CD4-positive, alpha-beta T cell treated with Interleukin-1 beta for 1 hour (primary cell): ENCODE measurements at regions not wholly inside any gene's neighbourhood (a gene's known extent, or its start where the extent isn't known, plus 50 kb on each side); places are given as distances from the start of the nearest gene placed in this dataset.

Experiments
- DNase-seq, 2 donors: peaks; one replicate each; pipeline ENCODE4 v3.0.0-alpha.2; 2020 to 2022

DNA sequence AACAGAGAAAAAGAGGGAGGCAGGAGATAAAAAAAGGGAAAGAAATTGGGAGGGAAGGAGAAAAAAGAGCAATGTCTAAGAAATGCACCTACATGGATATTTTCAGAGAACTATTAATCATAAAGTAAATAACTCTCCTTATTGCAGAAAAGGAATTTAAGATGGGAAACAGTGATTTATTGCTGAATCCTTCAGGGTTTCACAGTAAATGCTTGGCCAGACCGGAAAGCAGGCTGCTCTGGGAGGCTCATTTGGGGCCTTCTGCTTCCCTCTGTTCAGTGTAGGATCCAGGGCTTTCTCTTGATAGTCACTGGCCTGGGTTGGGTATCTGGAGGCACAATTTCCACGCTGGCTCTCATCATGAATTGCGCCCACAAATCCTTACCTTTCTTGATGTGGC, 324.3 kb upstream of the SORL1-AS1 start:
- no peak for DNase-seq

DNA sequence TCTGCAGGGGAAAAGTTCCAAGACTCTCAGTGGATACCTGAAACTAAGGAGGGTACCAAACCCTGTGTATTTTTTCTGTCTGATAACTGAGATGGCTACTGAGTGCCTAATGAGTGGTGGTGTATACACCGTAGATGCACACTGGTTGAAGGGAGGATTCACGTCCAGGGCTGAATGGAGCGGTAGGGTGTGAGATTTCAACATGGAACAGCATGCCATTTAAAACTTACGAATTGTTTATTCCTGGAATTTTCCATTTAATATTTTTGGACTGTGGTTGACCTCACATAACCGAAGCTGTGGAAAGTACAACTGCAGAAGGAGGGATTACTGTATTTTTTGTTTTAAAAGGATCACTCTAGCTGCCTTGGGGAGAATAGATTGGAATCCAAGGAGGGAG, 322.5 kb upstream of the SORL1-AS1 start:
- no peak for DNase-seq

DNA sequence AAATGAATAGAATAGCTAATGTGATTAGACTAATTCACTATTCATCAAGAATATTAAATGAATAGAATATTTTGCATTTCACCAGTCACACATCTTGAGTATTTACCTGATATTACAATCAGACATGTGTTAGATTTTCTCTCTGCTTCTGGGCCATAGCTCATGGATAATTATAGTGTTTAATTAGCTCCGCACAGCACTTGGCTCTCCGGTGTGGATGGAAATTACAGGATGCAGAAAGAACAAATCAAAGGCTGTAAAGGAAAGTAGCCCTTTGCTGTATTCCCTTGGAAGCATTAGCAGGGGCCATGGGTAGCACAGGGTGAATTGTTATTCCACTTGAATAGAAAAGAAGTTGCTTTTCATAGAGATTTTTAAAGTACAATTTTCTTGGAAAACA, 320.3 kb upstream of the SORL1-AS1 start:
- DNase-seq = no peak

DNA sequence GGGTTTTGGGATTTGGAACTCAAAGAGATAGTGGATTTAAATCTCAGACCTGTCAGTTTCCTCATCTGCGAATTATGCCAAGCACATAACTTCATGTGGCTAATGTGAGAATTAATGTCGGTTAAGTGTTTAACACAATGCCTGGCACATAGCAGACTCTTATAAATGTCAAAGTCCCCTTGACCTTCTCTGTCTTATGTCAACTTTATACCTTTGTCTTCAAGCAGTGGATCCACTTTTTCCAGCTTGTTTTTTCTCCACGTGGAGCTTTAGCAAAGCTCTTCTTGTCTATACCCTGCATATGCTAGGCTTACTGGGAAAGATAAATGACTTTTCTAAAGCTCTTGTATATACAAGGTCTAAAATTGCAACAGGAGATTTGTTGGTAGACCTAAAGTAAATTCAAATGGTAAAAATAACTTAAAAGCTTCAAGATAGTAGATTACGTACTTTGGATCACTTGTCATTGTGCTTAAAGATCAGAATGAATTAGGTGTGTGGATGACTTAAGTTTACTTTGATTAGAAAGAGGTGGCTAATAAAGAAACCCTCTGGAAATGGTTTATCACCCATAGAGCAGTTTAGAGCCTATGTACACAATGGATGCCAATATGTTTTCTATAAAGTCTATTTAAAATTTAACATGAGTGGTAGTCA, 318.3 kb upstream of the SORL1-AS1 start:
- no peak for DNase-seq

DNA sequence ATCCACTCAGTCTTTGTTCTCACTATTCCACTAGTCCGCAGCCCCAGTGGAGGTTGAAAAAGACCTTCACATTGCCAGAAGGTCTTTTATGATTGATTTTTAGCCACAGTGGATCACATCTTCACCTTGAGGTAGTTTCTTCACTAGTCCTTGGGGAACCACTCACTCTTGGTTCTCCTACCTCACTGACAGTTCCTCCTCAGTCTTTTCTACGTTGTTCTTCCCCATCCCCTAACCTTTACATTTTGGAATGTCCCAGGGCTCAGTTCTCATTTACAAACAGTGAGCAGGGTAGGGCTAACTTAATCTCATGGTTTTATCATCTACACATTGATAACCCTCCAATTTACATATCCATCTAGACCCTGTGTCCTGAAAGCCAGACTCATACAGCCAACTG, 316.4 kb upstream of the SORL1-AS1 start:
- DNase-seq = no peak

DNA sequence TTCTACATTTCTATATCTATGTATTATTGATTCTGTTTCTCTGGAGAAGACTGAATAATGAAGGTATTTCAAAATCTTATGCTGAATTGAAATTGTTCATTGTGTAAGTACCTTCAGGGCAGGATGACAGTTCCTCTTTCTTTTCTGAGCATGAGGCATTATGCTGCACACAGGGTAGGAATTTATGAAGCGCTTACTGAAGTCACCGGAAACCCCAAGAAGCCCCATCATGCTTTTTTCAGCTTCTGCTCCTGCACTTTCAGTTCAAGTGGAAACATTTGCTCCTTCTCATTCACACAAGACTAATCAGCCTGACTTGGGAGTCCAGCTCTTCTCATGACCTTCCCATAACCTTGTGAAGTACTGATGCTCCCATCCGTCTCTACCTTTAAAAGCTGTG, 314.7 kb upstream of the SORL1-AS1 start:
- peak in 1 of 2 donors; percentile 18 for DNase-seq

DNA sequence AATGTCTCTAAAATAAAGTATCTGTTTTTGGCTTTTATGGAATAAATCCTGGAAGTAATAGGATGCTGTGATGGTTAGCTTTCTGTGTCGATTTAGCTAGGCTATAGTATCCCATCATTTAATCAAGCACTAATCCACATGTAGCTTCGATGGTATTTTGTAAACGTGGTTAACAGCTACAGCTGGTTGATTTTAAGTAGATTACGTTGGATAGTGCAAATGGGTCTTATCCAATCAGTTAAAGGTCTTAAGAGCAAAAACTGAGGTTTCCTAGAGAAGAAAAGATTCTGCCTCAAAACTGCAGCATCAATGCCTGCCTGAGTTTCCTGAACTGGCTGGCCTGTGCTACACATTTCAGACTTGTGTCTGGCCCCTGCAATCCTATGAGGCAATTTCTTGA, 314.2 kb upstream of the SORL1-AS1 start:
- no peak for DNase-seq

DNA sequence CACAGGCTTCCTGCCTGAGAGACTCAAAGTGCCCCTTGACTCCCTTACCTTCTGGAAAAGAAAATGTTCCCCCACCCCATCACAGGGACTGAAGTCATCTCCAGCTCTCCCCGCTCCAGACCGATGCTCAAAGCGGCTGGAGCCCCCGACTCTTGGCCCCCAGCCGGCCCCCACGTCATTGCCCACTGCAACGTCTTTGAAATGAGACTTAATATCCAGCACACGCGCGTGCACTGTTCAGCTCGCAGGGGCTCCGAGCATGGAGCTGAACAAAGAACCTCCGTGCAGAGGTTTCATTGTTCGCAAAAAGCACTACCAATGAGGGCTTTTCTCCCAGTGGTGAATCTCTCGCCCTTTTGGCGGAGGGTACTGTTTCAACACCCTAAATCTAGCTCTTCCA, 313.4 kb upstream of the SORL1-AS1 start:
- DNase-seq = no peak

DNA sequence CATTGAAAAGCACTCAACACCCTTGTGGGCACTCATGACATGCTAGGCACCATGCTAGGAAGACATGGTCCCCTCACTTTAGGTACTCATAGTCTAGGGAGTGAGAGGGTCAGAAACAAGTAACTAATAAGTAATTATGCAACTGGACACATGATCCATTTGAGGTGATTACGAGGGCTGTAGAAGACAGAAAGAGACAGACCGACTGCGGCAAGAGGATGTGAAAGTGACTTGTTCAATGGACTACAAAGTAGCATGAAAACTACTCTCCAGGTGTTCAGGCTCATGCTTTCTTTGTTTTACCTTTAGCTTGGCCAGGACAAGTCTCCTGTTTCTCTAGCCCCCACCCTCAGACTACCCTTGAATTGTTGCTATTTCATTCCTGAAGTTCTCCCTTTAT, 310.8 kb upstream of the SORL1-AS1 start:
- no peak for DNase-seq

DNA sequence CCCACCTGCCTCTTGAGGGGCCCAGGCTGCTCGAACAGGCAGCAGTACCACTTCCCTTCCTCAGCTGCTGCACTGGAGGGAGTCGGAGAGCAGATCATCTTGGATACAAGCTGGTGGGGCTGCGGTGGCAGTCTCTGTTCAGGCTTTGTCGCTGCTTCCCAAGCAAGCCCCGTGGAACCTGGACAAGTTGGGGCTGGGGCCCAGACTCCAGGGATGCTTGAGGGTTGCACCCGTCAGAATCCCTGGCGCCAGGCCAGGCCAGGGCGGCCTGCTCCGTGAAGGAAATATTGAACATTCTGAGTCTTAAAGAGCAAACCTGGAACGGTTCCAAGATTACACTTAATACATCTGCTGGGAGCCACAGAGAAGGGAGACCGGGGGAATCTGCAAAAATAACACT, 310.1 kb upstream of the SORL1-AS1 start:
- no peak for DNase-seq

DNA sequence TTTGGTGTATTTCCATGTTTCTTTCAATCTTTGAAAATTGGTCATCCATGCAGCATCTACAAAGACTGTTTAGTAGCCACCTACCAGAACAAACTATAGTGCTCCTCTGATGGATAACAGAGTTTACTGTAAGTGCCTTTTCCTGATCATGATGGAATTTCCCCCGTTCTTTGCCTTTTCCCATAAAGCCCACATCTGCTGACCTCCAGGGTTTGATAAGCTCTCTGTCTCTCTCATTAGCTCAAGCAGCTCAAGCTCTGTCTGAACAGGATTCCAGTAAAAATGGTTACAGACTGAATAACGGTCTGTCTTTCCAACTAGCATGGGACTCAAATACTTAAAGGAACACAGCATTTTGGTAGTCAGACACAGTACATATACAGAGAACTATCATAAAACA, 308.4 kb upstream of the SORL1-AS1 start:
- no peak for DNase-seq

DNA sequence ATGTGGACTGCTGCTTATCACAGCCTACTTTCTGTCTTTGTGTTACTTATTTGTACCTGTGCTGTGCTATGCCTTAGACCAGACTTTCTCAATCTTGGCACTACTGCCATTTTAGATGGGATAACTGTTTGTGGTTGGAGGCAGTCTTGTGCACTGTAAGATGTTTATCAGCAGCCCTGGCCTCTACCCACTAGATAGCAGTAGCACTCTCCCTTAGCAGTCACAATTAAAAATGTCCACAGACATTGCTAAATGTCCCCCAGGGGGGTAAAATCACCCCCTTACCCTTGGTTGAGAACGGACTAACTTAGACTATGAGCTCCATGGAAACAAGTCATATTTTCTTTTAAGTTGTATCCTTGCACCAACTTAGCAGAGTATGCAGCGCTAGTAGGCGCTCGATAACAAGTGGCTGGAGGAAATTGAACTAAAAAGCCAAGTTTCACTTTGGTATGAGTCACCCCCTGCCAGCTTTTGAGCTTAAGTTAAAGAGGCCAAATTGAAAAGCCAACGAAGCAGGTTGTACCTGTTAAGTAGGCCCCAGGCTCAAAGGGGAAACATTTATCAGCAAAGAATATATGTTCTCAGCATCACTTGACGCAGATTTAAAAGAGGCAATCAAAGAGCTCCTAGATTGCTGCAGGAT, 304.8 kb upstream of the SORL1-AS1 start:
- DNase-seq = no peak

DNA sequence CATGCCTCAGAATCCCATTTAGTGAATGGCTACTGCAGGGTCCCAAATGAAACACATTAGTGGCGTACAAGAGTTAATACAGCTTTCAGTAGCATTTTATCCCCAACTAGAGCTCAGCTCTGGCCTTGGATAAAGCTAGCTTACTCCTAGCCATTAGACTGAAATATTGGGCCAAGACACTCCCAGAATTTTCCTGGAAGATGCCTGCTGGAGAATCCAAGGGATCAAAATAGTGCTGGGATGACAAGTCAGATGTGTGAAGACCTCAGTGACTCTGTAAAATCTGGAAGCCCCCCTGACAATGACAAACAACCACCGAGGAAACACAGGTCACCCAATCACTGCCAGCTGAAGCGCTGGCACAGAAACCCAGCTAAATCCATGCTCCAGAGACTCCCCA, 303.1 kb upstream of the SORL1-AS1 start:
- no peak for DNase-seq

DNA sequence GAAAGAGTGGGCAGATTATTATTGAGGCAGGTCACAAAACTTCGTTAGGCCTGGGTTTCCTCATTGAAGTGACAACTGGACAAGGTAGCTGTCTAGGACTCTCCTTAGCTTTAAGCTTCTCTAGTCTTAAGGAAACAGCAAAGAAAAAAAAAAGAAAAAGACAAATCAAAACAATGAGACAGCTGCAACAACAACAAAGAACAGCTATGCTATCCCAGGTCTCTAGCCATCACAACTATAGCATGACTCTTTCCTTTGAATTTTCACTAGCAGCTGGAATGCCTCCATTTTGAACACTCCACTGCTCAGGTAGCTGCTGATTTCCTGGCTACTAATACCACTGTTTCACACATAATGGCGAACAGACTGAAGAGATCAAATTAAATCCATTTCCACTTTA, 302.4 kb upstream of the SORL1-AS1 start:
- no peak for DNase-seq

DNA sequence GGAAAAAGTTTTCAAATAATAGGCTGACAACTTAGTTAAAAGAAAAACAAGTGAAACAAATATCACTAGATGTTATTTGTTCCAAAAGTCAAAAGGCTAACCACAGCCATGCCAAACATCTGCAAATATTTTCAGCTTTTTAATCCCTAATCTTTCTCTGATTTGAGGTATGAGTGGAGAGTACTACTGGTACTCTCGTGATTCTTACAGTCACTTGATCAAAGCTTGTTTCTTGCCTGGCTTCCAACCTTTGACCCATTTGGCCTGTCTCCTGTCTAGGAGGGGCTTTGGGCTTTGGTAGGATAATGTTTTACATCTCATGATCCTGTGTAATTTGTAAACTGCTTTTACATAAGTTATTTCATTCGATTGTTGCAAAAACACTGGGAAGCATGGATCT, 301.8 kb upstream of the SORL1-AS1 start:
- DNase-seq = no peak

DNA sequence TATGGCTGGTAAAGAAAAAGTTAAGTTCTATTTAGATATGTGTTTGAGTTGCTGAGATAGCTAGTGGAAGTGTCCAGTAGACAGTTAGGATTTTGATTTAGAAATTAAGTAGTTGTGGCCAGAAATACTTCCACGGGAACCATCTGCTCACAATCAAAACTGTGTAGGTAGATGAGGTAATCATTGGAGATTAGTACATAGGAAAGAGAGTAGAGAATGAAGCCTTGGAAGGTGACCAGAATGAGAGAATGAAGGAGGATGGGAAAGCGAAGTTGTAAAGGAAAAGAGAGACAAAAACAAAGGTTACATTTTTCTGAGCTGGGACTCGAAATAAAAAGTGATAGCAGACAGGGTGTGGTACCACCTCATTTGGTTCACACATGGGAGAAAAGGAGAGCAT, 296.9 kb upstream of the SORL1-AS1 start:
- no peak for DNase-seq

DNA sequence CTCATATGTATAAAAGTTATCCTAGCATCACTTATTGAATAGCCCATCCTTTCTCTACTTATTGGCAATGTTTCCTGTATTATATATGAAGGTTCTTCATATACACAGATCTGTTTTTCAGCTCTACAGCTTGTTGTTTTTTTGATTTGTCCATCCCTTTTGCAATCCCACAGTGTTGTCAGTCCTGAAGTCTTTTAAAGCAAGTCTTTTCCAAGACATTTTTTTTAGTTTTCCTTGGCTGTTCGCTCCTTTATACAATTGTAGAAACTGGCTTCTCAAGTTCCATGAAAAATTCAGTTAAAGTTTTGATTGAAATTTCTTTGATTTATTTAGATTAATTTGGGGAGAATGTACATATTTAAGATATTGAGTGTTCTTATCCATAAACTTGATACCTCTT, 295.3 kb upstream of the SORL1-AS1 start:
- DNase-seq = no peak

DNA sequence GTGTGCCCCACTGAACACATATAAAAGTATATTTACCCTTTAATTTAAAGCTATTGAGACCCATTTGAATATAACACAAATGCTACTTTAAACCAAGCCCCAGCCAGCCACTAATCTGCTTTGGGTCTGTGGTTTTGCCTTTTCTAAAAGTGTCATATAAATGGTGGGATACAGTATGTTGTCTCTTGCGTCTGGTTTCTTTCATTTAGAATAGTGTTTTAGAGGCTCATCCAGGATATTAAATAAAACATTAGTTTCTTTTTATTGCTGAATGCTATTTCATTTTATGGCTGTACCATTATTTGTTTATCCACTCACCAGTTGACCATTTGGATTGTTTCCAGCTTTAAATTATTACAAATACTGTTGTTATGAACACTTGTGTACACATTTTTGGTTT, 290.5 kb upstream of the SORL1-AS1 start:
- DNase-seq = no peak

DNA sequence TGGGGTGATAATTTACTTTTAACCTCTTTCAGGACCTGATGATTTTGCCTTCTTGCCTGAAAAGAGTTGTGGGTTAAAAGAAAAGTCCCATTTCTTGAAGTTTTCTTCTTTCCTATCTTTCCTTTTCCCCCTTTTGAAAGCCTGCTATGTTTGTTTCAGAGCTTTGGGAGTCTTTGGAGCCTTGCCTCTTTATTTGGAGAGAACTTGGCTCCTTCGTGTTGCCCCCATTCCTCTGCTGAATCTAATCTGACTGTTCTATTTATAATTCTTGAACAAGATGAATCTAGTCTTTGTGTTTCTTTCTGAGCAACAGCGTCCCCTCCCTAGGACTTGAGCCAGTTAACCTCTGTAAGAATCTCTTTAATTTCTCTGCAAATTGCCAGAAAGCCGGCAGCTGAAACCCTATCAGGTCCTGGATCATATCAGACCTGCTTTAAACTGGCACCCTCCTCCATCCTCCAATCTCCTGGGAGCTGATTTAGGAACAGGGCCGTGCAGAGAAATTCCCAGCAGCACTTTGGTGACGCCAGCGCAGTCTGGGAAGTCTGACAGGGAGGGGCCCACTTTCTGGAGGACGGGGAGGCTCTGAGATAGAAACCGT, 289.1 kb upstream of the SORL1-AS1 start:
- no peak for DNase-seq

DNA sequence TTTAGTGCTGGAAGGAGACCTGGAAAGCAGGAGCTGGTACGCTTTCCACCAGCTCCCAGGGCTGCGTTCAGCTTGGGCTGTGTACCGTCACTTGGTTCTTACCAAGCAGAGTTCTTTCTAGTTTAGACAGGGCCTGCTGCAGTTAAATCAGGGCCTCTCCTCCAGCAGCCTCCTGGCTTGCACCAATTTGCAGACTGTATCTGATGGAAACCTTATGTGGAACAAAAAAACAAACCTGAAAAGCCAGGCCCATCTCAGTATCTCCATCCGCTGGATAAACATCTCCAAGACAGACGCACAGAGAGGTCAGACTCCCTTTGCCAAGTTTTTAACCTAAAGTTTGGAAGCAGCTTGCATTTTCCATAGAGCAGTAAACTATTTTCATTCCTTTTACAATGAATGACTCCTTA, 288.6 kb upstream of the SORL1-AS1 start:
- no peak for DNase-seq

DNA sequence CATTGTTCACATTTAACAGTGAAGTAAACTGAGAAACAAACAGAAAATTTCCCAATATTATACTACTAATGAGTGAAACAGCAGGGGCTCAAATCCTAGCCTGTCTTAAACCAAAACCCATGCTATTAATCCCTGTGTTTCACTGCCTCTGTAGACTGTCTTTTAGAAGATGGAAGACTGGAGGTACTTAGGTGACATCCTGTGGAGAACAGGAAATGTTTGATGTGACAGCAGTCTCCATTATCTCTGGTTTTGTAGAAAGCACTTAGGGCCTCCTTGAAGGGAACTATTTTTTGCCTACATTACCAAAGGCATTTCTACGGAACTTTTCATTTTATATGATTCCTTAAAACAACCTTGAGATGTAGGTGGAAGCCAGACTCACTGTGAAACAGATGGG, 288.1 kb upstream of the SORL1-AS1 start:
- no peak for DNase-seq

DNA sequence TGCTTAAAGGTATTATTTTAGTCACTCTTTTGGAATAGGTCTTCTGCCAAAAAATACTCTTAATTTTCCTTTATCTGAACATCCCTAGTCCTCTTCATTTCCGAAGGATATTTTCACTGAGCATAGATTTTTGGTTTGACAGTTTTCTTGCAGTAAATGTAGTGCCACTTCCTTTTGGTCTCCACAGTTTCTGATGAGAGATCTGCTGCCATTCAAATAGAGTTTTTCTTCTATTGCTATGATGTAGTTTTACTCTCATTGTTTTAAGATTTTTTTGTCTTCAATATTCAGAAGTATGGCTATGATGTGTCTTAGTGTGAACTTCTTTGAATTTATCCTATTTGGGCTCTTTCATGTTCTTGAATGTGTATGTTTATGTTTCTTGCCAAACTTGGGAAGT, 281.1 kb upstream of the SORL1-AS1 start:
- no peak for DNase-seq

DNA sequence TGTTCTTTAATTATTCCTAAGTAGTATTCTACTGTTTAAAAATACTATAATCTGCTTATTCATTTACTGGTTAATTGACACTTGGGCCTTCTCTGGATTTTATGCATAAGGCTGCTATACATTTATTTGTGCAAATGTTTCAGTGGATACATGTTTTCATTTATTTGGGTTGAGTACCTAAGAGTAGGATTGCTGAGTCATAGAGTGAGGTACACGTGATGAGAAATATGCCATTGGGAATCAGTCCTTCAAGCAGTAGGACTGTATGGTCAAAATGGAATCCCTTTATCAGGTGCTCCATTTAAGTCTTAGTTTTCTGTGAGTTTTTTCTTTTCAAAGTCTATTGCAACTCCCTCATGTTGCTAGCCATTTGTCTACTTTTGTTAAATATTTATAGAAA, 275.2 kb upstream of the SORL1-AS1 start:
- DNase-seq = no peak

DNA sequence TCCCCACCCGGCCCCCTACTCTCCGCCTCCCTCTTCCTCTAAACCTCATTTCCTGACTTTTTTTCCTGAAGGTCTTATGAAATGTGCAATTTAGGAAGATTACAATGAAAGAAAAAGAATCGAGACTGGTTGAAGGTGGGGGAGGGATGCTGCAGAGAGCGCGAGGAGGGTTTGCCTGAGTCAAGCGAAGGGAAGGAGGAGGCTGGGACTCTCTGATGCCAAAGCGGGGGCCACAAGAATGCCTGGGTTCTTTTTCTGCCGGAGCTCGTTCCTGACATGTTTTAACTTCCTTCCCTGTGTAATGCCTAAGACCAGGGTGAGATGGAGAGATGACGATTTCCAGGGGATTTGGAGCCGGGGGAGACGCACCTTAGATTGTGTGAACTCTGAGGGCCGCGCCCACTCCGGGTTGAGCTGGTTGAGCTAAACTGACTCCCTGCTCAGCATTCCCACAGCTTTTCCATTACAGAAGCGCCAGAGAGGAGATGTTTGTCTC, 270.5 kb upstream of the SORL1-AS1 start:
- DNase-seq = no peak
